Astrocyte (in vitro differentiated cells and primary cell): ENCODE measurements at regions not wholly inside any gene's neighbourhood (a gene's known extent, or its start where the extent isn't known, plus 50 kb on each side); places are given as distances from the start of the nearest gene placed in this dataset.

Experiments
- DNase-seq: peaks from one replicate; pipeline ENCODE4 v3.0.0-alpha.2; 2010; ENCODE audit warnings: low read depth
- FAIRE-seq: peaks from 2 replicates; lab custom pipeline; 2011; peaks lifted over from hg19 to GRCh38; lab: Jason Lieb, UNC
- H2AFZ ChIP-seq: 2 replicates; pipeline ENCODE4 v1.6.0; 2012; ENCODE audit warnings: low read depth, low read length, inconsistent platforms
- H3K27ac ChIP-seq: 2 replicates; pipeline ENCODE4 v1.5.1; 2011; ENCODE audit warnings: low read depth, low read length, inconsistent platforms
- H3K27me3 ChIP-seq: 2 replicates; pipeline ENCODE4 v1.6.0; 2011; ENCODE audit warnings: low read length, inconsistent platforms; ENCODE audit not compliant: insufficient read depth
- H3K36me3 ChIP-seq: 2 replicates; pipeline ENCODE4 v1.5.1; 2011; ENCODE audit warnings: low read length, inconsistent platforms; ENCODE audit not compliant: insufficient read depth
- H3K4me1 ChIP-seq: 2 replicates; pipeline ENCODE4 v1.5.1; 2011; ENCODE audit warnings: low read length, inconsistent platforms; ENCODE audit not compliant: insufficient read depth
- H3K4me2 ChIP-seq: 2 replicates; pipeline ENCODE4 v1.6.0; 2012; ENCODE audit warnings: low read length, inconsistent platforms
- H3K4me3 ChIP-seq: 2 replicates; pipeline ENCODE4 v1.5.1; 2011; ENCODE audit warnings: low read depth, mild to moderate bottlenecking, low read length, inconsistent platforms; ENCODE audit not compliant: insufficient read depth
- H3K79me2 ChIP-seq: 2 replicates; pipeline ENCODE4 v1.6.0; 2012; ENCODE audit warnings: mild to moderate bottlenecking, low read length, inconsistent platforms; ENCODE audit not compliant: insufficient read depth
- H3K9ac ChIP-seq: 2 replicates; pipeline ENCODE4 v1.6.0; 2012; ENCODE audit warnings: mild to moderate bottlenecking, low read length, inconsistent platforms
- H3K9me3 ChIP-seq: 2 replicates; pipeline ENCODE4 v1.5.1; 2012; ENCODE audit warnings: low read depth, mild to moderate bottlenecking, low read length, inconsistent platforms; ENCODE audit not compliant: insufficient read depth
- H4K20me1 ChIP-seq: 2 replicates; pipeline ENCODE4 v1.6.0; 2012; ENCODE audit warnings: low read length, inconsistent platforms; ENCODE audit not compliant: insufficient read depth
- H3K27ac Mint-ChIP-seq: one replicate; pipeline ENCODE4 v1.8.0; 2021; ENCODE audit warnings: mild to moderate bottlenecking, mixed read lengths; ENCODE audit not compliant: unreplicated experiment
- H3K27me3 Mint-ChIP-seq: one replicate; pipeline ENCODE4 v1.8.0; 2021; ENCODE audit warnings: low read depth, mixed read lengths; ENCODE audit not compliant: unreplicated experiment
- H3K36me3 Mint-ChIP-seq: one replicate; pipeline ENCODE4 v1.8.0; 2021; ENCODE audit warnings: low read depth, mixed read lengths; ENCODE audit not compliant: unreplicated experiment
- H3K4me1 Mint-ChIP-seq: one replicate; pipeline ENCODE4 v1.8.0; 2021; ENCODE audit warnings: low read depth, mixed read lengths; ENCODE audit not compliant: unreplicated experiment
- H3K4me3 Mint-ChIP-seq: one replicate; pipeline ENCODE4 v1.8.0; 2021; ENCODE audit warnings: mild to moderate bottlenecking, moderate library complexity, mixed read lengths; ENCODE audit not compliant: unreplicated experiment
- H3K9me3 Mint-ChIP-seq: one replicate; pipeline ENCODE4 v1.8.0; 2021; ENCODE audit warnings: mild to moderate bottlenecking, mixed read lengths; ENCODE audit not compliant: unreplicated experiment
- CTCF ChIP-seq: IDR thresholded peaks from 2 replicates; pipeline ENCODE4 v1.5.1; 2011; ENCODE audit warnings: low read depth, mild to moderate bottlenecking, inconsistent platforms, low read length, moderate library complexity; ENCODE audit not compliant: insufficient read depth
- EZH2 ChIP-seq: IDR thresholded peaks from 2 replicates; pipeline ENCODE4 v1.6.1; 2012; ENCODE audit warnings: mild to moderate bottlenecking, low read length, inconsistent platforms; ENCODE audit not compliant: insufficient read depth

- Histone ChIP-seq H3K27ac (no peak overlapping the region), H4K20me1 (no peaks in the 10 kb centered on the region), H3K4me3 (no peak overlapping the region), H3K4me1 (peaks cover 3% of the 10 kb centered on the region), H3K79me2 (no peaks in the 10 kb centered on the region), H3K4me2 (no peak overlapping the region), H3K9me3 (no peaks in the 10 kb centered on the region), H3K27me3 (no peaks in the 10 kb centered on the region), H3K9ac (no peak overlapping the region), H3K36me3 (no peaks in the 10 kb centered on the region), H2AFZ (no peak overlapping the region)
- Mint-ChIP-seq H3K27ac (no peak overlapping the region), H3K4me1 (peaks cover 7% of the 10 kb centered on the region), H3K36me3 (no peaks in the 10 kb centered on the region), H3K9me3 (no peaks in the 10 kb centered on the region), H3K27me3 (no peaks in the 10 kb centered on the region), H3K4me3 (no peak overlapping the region)
- DNase-seq (no peak), FAIRE-seq (no peak)
- TF ChIP-seq EZH2 (no peak), CTCF (no peak)
Observed at GRCh38 chr5:68408345-68408871, 192.9 kb downstream of the PIK3R1 start.

- H3K4me3 ChIP-seq = no peak overlapping the region
- TF ChIP-seq EZH2 (no peak), CTCF (no peak)
- H2AFZ ChIP-seq = no peak overlapping the region
- Mint-ChIP-seq H3K27me3 (no peaks in the 10 kb centered on the region), H3K9me3 (no peaks in the 10 kb centered on the region), H3K4me3 (no peak overlapping the region), H3K36me3 (no peaks in the 10 kb centered on the region), H3K27ac (no peak overlapping the region), H3K4me1 (peaks cover 7% of the 10 kb centered on the region)
- H4K20me1 ChIP-seq = no peaks in the 10 kb centered on the region
- H3K4me2 ChIP-seq = no peak overlapping the region
- no peaks in the 10 kb centered on the region for H3K36me3 ChIP-seq
- no peak for FAIRE-seq
- DNase-seq = peak; percentile 82
- H3K27me3 ChIP-seq = no peaks in the 10 kb centered on the region
- H3K4me1 ChIP-seq = peaks cover 3% of the 10 kb centered on the region
- no peaks in the 10 kb centered on the region for H3K79me2 ChIP-seq
- no peaks in the 10 kb centered on the region for H3K9me3 ChIP-seq
- no peak overlapping the region for H3K27ac ChIP-seq
- no peak overlapping the region for H3K9ac ChIP-seq
Observed at GRCh38 chr5:68409259-68409658, 193.7 kb downstream of the PIK3R1 start.

- FAIRE-seq (no peak), DNase-seq (no peak)
- Histone ChIP-seq H2AFZ (no peak overlapping the region), H3K27ac (no peak overlapping the region), H3K79me2 (no peaks in the 10 kb centered on the region), H4K20me1 (no peaks in the 10 kb centered on the region), H3K4me3 (no peak overlapping the region), H3K36me3 (no peaks in the 10 kb centered on the region), H3K9me3 (no peaks in the 10 kb centered on the region), H3K27me3 (no peaks in the 10 kb centered on the region), H3K4me2 (no peak overlapping the region), H3K9ac (no peak overlapping the region), H3K4me1 (peaks cover 3% of the 10 kb centered on the region)
- TF ChIP-seq EZH2 = no peak
- TF ChIP-seq CTCF = no peak
- H3K9me3 Mint-ChIP-seq = no peaks in the 10 kb centered on the region
- peaks cover 7% of the 10 kb centered on the region for H3K4me1 Mint-ChIP-seq
- no peaks in the 10 kb centered on the region for H3K27me3 Mint-ChIP-seq
- H3K27ac Mint-ChIP-seq = no peak overlapping the region
- no peak overlapping the region for H3K4me3 Mint-ChIP-seq
- no peaks in the 10 kb centered on the region for H3K36me3 Mint-ChIP-seq
Observed at GRCh38 chr5:68411161-68411560, 195.6 kb downstream of the PIK3R1 start.
